Esophagus (tissue), 2 donors: ENCODE measurements at regions not wholly inside any gene's neighbourhood (a gene's known extent, or its start where the extent isn't known, plus 50 kb on each side); places are given as distances from the start of the nearest gene placed in this dataset.

Experiments used
- H3K27ac ChIP-seq, 2 donors: one replicate each; pipeline ENCODE4 v1.5.1; 2013; ENCODE audit warnings: low read depth in 2 of 2, mild to moderate bottlenecking in 2 of 2, inconsistent platforms in 1 of 2, low read length in 1 of 2, moderate library complexity in 1 of 2
- H3K27me3 ChIP-seq, 2 donors: one replicate each; pipeline ENCODE4 v1.6.1; 2013; ENCODE audit warnings: low read length in 2 of 2, control low read depth in 1 of 2, mild to moderate bottlenecking in 1 of 2; ENCODE audit not compliant: insufficient read depth in 2 of 2, control insufficient read depth in 1 of 2
- H3K36me3 ChIP-seq, 2 donors: one replicate each; pipeline ENCODE4 v1.6.1; 2013; ENCODE audit warnings: low read length in 1 of 2; ENCODE audit not compliant: control insufficient read depth in 2 of 2, insufficient read depth in 2 of 2
- H3K4me1 ChIP-seq, 2 donors: one replicate each; pipeline ENCODE4 v1.6.1; 2013; ENCODE audit warnings: low read length in 1 of 2; ENCODE audit not compliant: control insufficient read depth in 2 of 2, insufficient read depth in 2 of 2
- H3K4me3 ChIP-seq, 2 donors: one replicate each; pipeline ENCODE4 v1.5.1; 2013; ENCODE audit warnings: low read length in 2 of 2, mild to moderate bottlenecking in 2 of 2, low read depth in 1 of 2, moderate library complexity in 1 of 2
- H3K9me3 ChIP-seq, 2 donors: one replicate each; pipeline ENCODE4 v1.6.1; 2013; ENCODE audit warnings: mild to moderate bottlenecking in 2 of 2, low read depth in 1 of 2, low read length in 1 of 2, moderate library complexity in 1 of 2; ENCODE audit not compliant: control insufficient read depth in 2 of 2, insufficient read depth in 1 of 2
- WGBS, 2 donors: extraction: QIAGEN DNeasy Blood & Tissue Kit; methylation state at CpG; one replicate each; pipeline ENCODE4 v1.1.7; 2013; 5-methylcytosine and 5-hydroxymethylcytosine counted together
- donor health status: healthy with polysubstance abuse.
- donor health status: Bipolar disorder and iron deficiency.

- Histone ChIP-seq H3K27me3 (no peaks in the 10 kb centered on the region), H3K9me3 (no peaks in the 10 kb centered on the region), H3K27ac (no peak overlapping the region), H3K4me3 (no peak overlapping the region), H3K36me3 (no peaks in the 10 kb centered on the region), H3K4me1 (no peaks in the 10 kb centered on the region)
- 76% methylated on average over 3 of the region's 3 CpGs for WGBS, 2 donors
Measured at GRCh38 chr9:99511723-99512122, 289.6 kb downstream of the SEC61B start.

- no peak overlapping the region for H3K27ac ChIP-seq
- no peaks in the 10 kb centered on the region for H3K36me3 ChIP-seq
- H3K4me1 ChIP-seq: no peaks in the 10 kb centered on the region
- 69 to 77% methylated on average over 2 of the region's 2 CpGs for WGBS, 2 donors
- no peaks in the 10 kb centered on the region for H3K9me3 ChIP-seq
- H3K4me3 ChIP-seq: no peak overlapping the region
- H3K27me3 ChIP-seq: no peaks in the 10 kb centered on the region
Measured at GRCh38 chr9:99513441-99514112, 291.5 kb downstream of the SEC61B start.

GRCh38 chr9:99515093-99515492 lies 293.0 kb downstream of the SEC61B start:
- no peak overlapping the region for H3K27ac ChIP-seq
- H3K4me3 ChIP-seq: no peak overlapping the region

DNA sequence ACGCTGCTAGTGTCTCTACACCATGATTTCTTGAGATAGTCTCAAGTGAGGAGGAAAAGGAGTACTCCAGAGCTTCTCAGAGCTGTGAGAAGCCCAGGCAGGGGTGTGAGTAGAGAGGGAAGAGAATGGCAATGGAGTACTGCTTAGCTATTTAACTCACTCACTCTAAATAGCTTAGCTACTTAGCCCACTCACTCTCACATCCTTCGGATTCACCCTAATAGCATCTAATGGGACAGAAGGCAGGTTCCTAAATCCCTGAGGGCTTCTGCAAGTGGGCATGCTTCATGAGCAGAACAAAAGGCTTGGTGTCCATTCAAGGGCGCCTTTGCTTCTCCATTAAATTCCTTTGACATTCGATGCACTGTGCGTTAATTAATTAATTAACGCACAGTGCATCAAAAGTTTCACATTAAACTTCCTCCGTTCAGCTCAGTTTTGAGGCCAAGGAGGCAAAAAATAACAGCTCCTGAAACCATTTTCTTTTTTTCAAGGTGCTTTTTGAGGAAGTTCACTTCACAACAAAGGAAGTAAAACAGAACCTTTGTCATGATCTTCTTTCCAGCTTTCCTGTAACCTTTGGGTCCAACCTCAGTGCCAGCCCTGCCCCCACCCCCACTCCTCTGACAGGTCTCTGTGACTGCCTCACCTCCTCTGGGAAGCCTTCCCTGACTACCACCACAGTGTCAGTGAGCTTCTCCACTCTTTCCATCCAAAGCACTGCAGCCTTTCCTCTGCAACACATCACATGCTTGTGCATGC lies 294.0 kb downstream of the SEC61B start:
- Histone ChIP-seq H3K27ac (no peak overlapping the region), H3K9me3 (no peaks in the 10 kb centered on the region), H3K27me3 (no peaks in the 10 kb centered on the region), H3K4me1 (no peaks in the 10 kb centered on the region), H3K4me3 (no peak overlapping the region), H3K36me3 (no peaks in the 10 kb centered on the region)
- 91% methylated on average over 7 of the region's 7 CpGs for WGBS, 2 donors

More at GRCh38 chr9:99515093-99515492, 293.0 kb downstream of the SEC61B start:
- Histone ChIP-seq H3K4me1 (no peaks in the 10 kb centered on the region), H3K9me3 (no peaks in the 10 kb centered on the region), H3K27me3 (no peaks in the 10 kb centered on the region), H3K36me3 (no peaks in the 10 kb centered on the region)
- WGBS, 2 donors: 64 to 71% methylated on average over 1 of the region's 1 CpG

- no peaks in the 10 kb centered on the region for H3K9me3 ChIP-seq
- 82 to 84% methylated on average over 1 of the region's 1 CpG for WGBS, 2 donors
- H3K4me3 ChIP-seq: no peak overlapping the region
- H3K4me1 ChIP-seq: no peaks in the 10 kb centered on the region
- H3K27me3 ChIP-seq: no peaks in the 10 kb centered on the region
- H3K36me3 ChIP-seq: no peaks in the 10 kb centered on the region
- no peak overlapping the region for H3K27ac ChIP-seq
Measured at GRCh38 chr9:99516657-99517049, 294.6 kb downstream of the SEC61B start.

DNA sequence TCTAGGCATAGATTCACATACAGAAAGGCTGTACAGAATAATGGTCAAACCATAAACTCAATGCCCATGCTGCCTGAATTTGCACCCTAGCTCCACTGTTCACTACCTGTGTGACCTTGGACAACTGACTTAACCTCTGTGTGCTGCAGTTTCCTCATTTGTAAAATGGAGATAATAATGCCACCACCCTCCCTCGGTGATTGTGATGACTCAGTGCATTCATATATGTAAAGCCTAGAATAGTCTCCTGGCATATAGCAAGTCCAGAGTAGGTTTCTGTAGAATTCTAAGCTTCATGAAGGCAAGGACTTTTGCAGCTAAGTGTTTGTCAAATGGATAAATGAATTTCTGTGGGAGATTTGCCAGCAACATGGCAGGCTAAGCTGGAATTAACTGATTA lies 297.8 kb upstream of the NR4A3 start:
- WGBS, 2 donors: 63% methylated on average over 1 of the region's 1 CpG
- no peaks in the 10 kb centered on the region for H3K36me3 ChIP-seq
- no peaks in the 10 kb centered on the region for H3K9me3 ChIP-seq
- H3K27ac ChIP-seq: no peak overlapping the region
- H3K27me3 ChIP-seq: no peaks in the 10 kb centered on the region
- H3K4me3 ChIP-seq: no peak overlapping the region
- no peaks in the 10 kb centered on the region for H3K4me1 ChIP-seq

DNA sequence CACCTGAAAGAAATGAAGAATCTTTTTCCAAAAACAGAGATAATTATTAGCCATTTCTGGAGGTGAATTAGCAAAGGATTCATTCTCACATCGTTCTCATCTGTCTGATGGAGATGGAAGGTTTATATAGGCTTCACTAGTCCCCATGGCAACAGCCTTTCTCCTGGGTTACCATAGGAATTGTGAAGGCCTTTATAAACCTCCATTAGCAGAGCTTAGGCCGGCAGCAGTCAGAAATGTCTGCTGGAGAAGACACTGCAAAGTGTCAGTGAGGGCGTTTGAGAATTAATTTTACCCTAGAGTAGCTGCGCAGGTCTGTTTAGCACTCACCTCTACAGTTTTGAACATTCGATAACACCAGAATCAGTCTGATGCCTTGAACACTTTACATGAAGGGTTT lies 290.4 kb upstream of the NR4A3 start:
- 81 to 87% methylated on average over 5 of the region's 5 CpGs for WGBS, 2 donors
- Histone ChIP-seq H3K4me1 (no peaks in the 10 kb centered on the region), H3K9me3 (peaks cover 0 to 3% of the 10 kb centered on the region in 2 donors), H3K27ac (no peak overlapping the region), H3K27me3 (no peaks in the 10 kb centered on the region), H3K36me3 (no peaks in the 10 kb centered on the region), H3K4me3 (no peak overlapping the region)

GRCh38 chr9:99533421-99533820 lies 288.3 kb upstream of the NR4A3 start:
- Histone ChIP-seq H3K27me3 (no peaks in the 10 kb centered on the region), H3K27ac (no peak overlapping the region), H3K36me3 (no peaks in the 10 kb centered on the region), H3K4me3 (no peak overlapping the region), H3K9me3 (peaks cover 0 to 3% of the 10 kb centered on the region in 2 donors), H3K4me1 (no peaks in the 10 kb centered on the region)
- 88 to 89% methylated on average over 3 of the region's 3 CpGs for WGBS, 2 donors

- Histone ChIP-seq H3K36me3 (no peaks in the 10 kb centered on the region), H3K4me3 (no peak overlapping the region), H3K9me3 (no peaks in the 10 kb centered on the region), H3K27me3 (no peaks in the 10 kb centered on the region), H3K4me1 (no peaks in the 10 kb centered on the region), H3K27ac (no peak overlapping the region)
Measured at GRCh38 chr9:99537996-99538395, 283.7 kb upstream of the NR4A3 start.

DNA sequence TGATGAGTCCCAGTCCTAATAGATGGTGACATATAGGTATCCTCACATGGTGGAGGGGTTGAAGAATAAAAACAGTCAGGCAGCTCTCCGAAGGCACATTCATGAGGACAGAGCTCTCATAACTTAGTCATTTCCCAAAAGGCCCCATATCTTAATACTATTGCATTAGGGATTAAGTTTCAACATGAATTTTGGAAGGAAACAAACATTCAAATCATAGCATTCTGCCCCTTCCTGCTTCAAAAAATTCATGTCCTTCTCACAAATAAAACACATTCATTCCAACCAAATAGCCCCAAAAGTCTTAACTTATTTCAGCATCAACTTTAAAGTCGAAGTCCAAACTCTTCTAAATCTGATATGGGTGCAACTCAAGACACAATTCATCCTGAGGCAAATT lies 277.2 kb upstream of the NR4A3 start:
- Histone ChIP-seq H3K27me3 (no peaks in the 10 kb centered on the region), H3K4me3 (no peak overlapping the region), H3K4me1 (no peaks in the 10 kb centered on the region), H3K9me3 (no peaks in the 10 kb centered on the region), H3K27ac (no peak overlapping the region), H3K36me3 (no peaks in the 10 kb centered on the region)
- 61 to 63% methylated on average over 2 of the region's 2 CpGs for WGBS, 2 donors
